Gastrocnemius medialis (tissue), 4 donors: ENCODE measurements at regions not wholly inside any gene's neighbourhood (a gene's known extent, or its start where the extent isn't known, plus 50 kb on each side); places are given as distances from the start of the nearest gene placed in this dataset.

Experiments used
- ATAC-seq, 2 donors: fragments of 150-250 bp; one replicate each; pipeline ENCODE4 v1.9.1; 2016
- DNase-seq, 2 donors: peaks; one replicate each; pipeline ENCODE4 v3.0.0-alpha.2; 2019
- H3K27ac ChIP-seq, 4 donors: fragments of 200-600 bp; sonication (generic); 1 replicate in 1 of 4; 2 replicates in 3 of 4; pipeline ENCODE4 v1.5.1; 2016 to 2018; ENCODE audit warnings: mild to moderate bottlenecking in 2 of 4, moderate library complexity in 1 of 4
- H3K27me3 ChIP-seq, 3 donors: fragments of 200-600 bp; sonication (generic) in 2 of 3; 1 replicate in 1 of 3; 2 replicates in 2 of 3; pipeline versions ENCODE4 v1.5.1 to v1.6.0; 2016 to 2019; ENCODE audit warnings: mild to moderate bottlenecking in 1 of 3, moderate library complexity in 1 of 3
- H3K36me3 ChIP-seq, 2 donors: fragments of 200-600 bp; sonication (generic) in 1 of 2; one replicate each; pipeline ENCODE4 v1.5.1; 2017 to 2018
- H3K4me1 ChIP-seq, 2 donors: fragments of 200-600 bp; sonication (generic) in 1 of 2; one replicate each; pipeline ENCODE4 v1.5.1; 2016 to 2017; ENCODE audit warnings: mild to moderate bottlenecking in 2 of 2
- H3K4me3 ChIP-seq, 4 donors: fragments of 200-600 bp; sonication (generic) in 3 of 4; 1 replicate in 1 of 4; 2 replicates in 3 of 4; pipeline ENCODE4 v1.5.1; 2016 to 2019; ENCODE audit warnings: mild to moderate bottlenecking in 2 of 4
- H3K9me3 ChIP-seq, 3 donors: fragments of 200-600 bp; sonication (generic) in 2 of 3; 1 replicate in 1 of 3; 2 replicates in 2 of 3; pipeline ENCODE4 v1.5.1; 2016 to 2019
- POLR2A ChIP-seq, 2 donors: fragments of 450-650 bp; IDR thresholded peaks; one replicate each; pipeline ENCODE4 v1.6.1; 2017; ENCODE audit warnings: antibody characterized with exemption in 2 of 2, mild to moderate bottlenecking in 2 of 2, moderate library complexity in 2 of 2
- in situ Hi-C, 4 donors: fragments of 200-750 bp; cut with MboI; loops; one replicate each; pipeline versions ENCODE4 v1.15.0 to v1.8.0; 2017; ENCODE audit warnings: low sequenced_read_pairs in 4 of 4
- intact Hi-C: fragments of 100-400 bp; cut with DNase I; formaldehyde crosslinking; loops from one replicate; pipeline ENCODE4 v1.15.1; 2023; ENCODE audit warnings: low total_unique reads
- TF ChIP-seq, protein P1 (sequence below), 5 experiments: fragments of 450-650 bp in 3 of 5; fragments of 200-600 bp in 2 of 5; sonication (generic) in 2 of 5; IDR thresholded peaks in 4 of 5; conservative IDR thresholded peaks in 1 of 5; 1 replicate in 4 of 5; 2 replicates in 1 of 5; pipeline ENCODE4 v1.5.1; 2016 to 2019; ENCODE audit warnings: antibody characterized with exemption in 5 of 5, mild to moderate bottlenecking in 3 of 5, moderate library complexity in 3 of 5

GRCh38 chr7:135822376-135822775, 73.8 kb upstream of the FAM180A start:
- Histone ChIP-seq H3K27ac (no peak overlapping the region), H3K36me3 (no peaks in the 10 kb centered on the region), H3K9me3 (no peaks in the 10 kb centered on the region), H3K4me3 (no peak overlapping the region), H3K27me3 (no peaks in the 10 kb centered on the region), H3K4me1 (no peaks in the 10 kb centered on the region)
- TF ChIP-seq, protein P1, sequence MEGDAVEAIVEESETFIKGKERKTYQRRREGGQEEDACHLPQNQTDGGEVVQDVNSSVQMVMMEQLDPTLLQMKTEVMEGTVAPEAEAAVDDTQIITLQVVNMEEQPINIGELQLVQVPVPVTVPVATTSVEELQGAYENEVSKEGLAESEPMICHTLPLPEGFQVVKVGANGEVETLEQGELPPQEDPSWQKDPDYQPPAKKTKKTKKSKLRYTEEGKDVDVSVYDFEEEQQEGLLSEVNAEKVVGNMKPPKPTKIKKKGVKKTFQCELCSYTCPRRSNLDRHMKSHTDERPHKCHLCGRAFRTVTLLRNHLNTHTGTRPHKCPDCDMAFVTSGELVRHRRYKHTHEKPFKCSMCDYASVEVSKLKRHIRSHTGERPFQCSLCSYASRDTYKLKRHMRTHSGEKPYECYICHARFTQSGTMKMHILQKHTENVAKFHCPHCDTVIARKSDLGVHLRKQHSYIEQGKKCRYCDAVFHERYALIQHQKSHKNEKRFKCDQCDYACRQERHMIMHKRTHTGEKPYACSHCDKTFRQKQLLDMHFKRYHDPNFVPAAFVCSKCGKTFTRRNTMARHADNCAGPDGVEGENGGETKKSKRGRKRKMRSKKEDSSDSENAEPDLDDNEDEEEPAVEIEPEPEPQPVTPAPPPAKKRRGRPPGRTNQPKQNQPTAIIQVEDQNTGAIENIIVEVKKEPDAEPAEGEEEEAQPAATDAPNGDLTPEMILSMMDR (IDR thresholded peaks at IDR 0.05 in 4 of 5, conservative IDR thresholded peaks at IDR 0.05 in 1 of 5), result no peak
- no peak for TF ChIP-seq POLR2A (IDR thresholded peaks at IDR 0.05)
- intact Hi-C loops (no loop called here), in situ Hi-C loops (no loop called here)
- no peak for DNase-seq
- ATAC-seq, result no peak

DNA sequence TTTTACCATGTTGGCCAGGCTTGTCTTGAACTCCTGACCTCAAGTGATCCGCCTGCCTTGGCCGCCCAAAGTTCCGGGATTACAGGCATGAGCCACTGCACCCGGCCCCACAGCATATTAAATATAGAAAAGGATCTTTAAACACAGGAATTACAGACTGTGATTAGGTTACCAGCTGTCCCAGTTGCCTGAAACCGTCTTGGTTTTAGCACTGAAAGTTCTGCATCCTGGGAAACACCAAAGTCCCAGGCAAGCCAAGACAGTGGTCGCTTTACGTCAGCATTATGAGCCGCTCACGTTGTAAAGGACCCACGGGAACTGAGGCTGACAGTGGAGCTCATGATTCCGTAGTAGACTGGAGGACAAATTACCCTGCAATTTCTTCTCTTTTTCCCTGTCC, 69.0 kb upstream of the FAM180A start:
- TF ChIP-seq POLR2A (IDR thresholded peaks at IDR 0.05), result no peak
- TF ChIP-seq, protein P1 (IDR thresholded peaks at IDR 0.05 in 4 of 5, conservative IDR thresholded peaks at IDR 0.05 in 1 of 5), result no peak
- peak overlapping the region in 2 of 4 donors; percentile 25 to 35 for H3K27ac ChIP-seq
- no peaks in the 10 kb centered on the region for H3K27me3 ChIP-seq
- ATAC-seq (peak; percentile 51 to 66), DNase-seq (no peak)
- no peaks in the 10 kb centered on the region for H3K36me3 ChIP-seq
- no peak overlapping the region for H3K4me3 ChIP-seq
- H3K4me1 ChIP-seq, result peaks cover 0 to 3% of the 10 kb centered on the region in 2 donors
- no peaks in the 10 kb centered on the region for H3K9me3 ChIP-seq
- intact Hi-C loops (no loop called here), in situ Hi-C loops (no loop called here)

DNA sequence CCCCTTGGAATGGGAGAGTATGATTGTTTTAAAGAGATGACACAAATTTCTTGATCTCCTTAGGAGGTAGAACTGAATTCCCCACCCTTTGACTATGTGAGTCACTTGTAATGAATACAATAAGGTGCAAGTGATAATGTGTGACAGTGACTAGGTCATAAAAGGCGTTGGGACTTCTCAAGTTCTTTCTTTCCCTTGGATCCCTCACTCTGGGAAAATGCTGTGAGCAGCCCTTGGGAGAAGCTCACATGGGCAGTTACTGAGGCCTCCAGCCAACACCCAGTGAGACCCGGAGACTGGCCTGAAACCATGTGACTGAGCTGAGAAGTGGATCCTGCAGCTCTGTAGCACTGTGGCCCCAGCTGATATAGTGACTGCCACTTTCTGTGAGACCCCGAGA, 66.4 kb upstream of the FAM180A start:
- H3K4me1 ChIP-seq, result peaks cover 0 to 3% of the 10 kb centered on the region in 2 donors
- no peaks in the 10 kb centered on the region for H3K27me3 ChIP-seq
- intact Hi-C loops, result no loop called here
- no peak for DNase-seq
- in situ Hi-C loops, result no loop called here
- TF ChIP-seq, protein P1 (IDR thresholded peaks at IDR 0.05 in 4 of 5, conservative IDR thresholded peaks at IDR 0.05 in 1 of 5), result no peak
- TF ChIP-seq POLR2A (IDR thresholded peaks at IDR 0.05), result no peak
- H3K36me3 ChIP-seq, result no peaks in the 10 kb centered on the region
- no peaks in the 10 kb centered on the region for H3K9me3 ChIP-seq
- no peak for ATAC-seq
- H3K4me3 ChIP-seq, result no peak overlapping the region
- peak overlapping the region in 1 of 4 donors; percentile 7 for H3K27ac ChIP-seq

DNA sequence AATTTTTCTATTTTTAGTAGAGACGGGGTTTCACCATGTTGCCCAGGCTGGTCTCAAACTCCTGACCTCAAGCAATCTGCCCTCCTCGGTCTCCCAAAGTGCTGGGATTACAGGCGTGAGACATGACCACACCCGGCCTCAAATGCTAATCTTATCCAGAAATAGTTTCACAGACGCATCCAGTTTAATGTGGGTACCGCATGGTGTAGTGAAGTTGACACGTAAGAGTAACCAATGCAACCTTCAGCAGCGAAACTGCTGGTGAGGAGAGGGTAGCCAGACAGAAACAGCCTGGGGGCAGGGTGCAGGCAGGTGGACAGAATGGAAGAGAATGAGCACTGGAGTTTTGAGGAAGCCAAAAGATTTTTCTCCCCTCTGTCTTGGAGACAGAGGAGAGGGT, 63.5 kb upstream of the FAM180A start:
- in situ Hi-C loops, result no loop called here
- no peak for DNase-seq
- Histone ChIP-seq H3K27ac (no peak overlapping the region), H3K9me3 (no peaks in the 10 kb centered on the region), H3K27me3 (no peaks in the 10 kb centered on the region), H3K4me1 (peaks cover 22 to 28% of the 10 kb centered on the region in 2 donors), H3K36me3 (no peaks in the 10 kb centered on the region), H3K4me3 (no peak overlapping the region)
- TF ChIP-seq, protein P1 (IDR thresholded peaks at IDR 0.05 in 4 of 5, conservative IDR thresholded peaks at IDR 0.05 in 1 of 5), result no peak
- TF ChIP-seq POLR2A (IDR thresholded peaks at IDR 0.05), result no peak
- ATAC-seq, result no peak
- intact Hi-C loops, result no loop called here

DNA sequence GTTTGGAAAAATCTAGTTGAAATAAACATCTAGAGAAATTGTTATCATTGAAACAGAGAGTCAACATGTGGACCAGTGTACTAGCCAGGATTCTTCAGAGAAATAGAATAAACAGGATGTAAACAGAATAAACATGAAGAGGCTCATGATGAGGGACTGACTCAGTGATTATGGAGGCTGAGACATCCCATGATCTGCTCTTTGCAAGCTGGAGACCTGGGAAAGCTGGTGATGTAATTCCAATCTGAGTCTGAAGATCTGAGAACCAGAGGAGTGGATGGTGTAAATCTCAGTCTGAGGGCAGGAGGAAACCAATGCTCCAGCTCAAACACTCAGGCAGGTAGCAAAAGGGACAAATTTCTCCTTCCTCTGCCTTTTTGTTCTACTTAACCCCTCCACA, 62.9 kb upstream of the FAM180A start:
- Histone ChIP-seq H3K27ac (no peak overlapping the region), H3K4me3 (no peak overlapping the region), H3K27me3 (no peaks in the 10 kb centered on the region), H3K9me3 (no peaks in the 10 kb centered on the region), H3K4me1 (peaks cover 26 to 27% of the 10 kb centered on the region in 2 donors), H3K36me3 (no peaks in the 10 kb centered on the region)
- intact Hi-C loops (no loop called here), in situ Hi-C loops (no loop called here)
- DNase-seq, result no peak
- TF ChIP-seq, protein P1 (IDR thresholded peaks at IDR 0.05 in 4 of 5, conservative IDR thresholded peaks at IDR 0.05 in 1 of 5), result no peak
- ATAC-seq, result no peak
